GM19023 (cell line): ENCODE measurements at regions not wholly inside any gene's neighbourhood (a gene's known extent, or its start where the extent isn't known, plus 50 kb on each side); places are given as distances from the start of the nearest gene placed in this dataset.
"Not testable (repeated sequence)": the region's sequence is repeated elsewhere in the genome, so short reads cannot be mapped to it uniquely, and the experiment has no call there.

Source experiments
- ATAC-seq: cut with Tn5 transposase; IDR thresholded peaks from one replicate; pipeline ENCODE4 v1.9.1; 2021; ENCODE audit warnings: mild to moderate bottlenecking, moderate library complexity; ENCODE audit not compliant: unreplicated experiment

DNA sequence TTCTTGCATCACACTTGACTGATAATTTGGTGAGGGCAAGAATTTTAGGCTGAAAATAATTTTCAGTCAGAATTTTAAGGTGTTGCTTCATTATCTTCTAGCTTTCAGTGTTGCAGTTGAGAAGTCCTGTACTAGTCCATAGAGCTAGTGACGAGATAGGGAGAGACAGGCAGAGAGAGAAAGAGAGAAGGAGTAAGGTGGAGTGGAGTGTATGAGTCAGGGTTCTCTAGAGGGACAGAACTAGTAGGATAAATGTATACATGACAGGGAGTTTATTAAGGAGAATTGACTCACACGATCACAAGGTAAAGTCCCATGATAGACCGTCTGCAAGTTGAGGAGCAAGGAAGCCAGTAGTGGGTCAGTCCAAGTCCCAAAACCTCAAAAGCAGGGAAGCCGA is 127.2 kb downstream of the UTP18 start:
- ATAC-seq: no peak

DNA sequence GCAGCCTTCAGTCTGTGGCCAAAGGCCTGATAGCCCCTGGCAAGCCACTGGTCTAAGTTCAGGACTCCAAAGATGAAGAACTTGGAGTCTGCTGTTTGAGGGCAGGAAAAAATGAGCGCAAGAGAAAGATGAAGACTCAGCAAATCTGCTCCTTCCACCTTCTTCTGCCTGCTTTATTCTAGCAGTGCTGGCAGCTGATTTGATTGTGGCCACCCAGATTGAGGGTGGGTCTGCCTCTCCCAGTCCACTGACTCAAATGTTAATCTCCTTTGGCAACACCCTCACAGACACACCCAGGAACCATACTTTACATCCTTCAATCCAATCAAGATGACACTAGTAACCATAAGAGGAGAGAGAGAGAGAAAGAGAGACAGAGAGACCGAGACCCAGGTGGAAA is 127.6 kb downstream of the UTP18 start:
- ATAC-seq: no peak

DNA sequence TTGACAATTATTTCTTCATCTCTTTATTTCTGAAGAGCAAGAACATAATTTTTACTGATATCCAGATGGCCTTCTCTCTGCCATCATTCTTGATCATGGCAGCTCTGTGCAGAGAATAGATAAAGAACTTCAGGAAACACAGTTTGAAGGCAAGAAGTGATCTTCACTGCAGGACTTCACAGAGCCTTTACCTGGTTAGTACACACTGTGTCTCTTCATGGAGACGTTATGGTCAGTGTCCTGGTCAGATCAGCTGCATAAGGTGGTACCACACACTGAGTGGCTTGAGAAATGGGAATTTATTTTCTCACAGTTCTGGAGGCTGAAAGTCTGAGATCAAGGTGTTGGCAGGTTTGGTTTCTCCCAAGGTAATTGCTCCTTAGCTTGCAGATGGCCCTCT is 129.5 kb downstream of the UTP18 start:
- ATAC-seq: no peak

DNA sequence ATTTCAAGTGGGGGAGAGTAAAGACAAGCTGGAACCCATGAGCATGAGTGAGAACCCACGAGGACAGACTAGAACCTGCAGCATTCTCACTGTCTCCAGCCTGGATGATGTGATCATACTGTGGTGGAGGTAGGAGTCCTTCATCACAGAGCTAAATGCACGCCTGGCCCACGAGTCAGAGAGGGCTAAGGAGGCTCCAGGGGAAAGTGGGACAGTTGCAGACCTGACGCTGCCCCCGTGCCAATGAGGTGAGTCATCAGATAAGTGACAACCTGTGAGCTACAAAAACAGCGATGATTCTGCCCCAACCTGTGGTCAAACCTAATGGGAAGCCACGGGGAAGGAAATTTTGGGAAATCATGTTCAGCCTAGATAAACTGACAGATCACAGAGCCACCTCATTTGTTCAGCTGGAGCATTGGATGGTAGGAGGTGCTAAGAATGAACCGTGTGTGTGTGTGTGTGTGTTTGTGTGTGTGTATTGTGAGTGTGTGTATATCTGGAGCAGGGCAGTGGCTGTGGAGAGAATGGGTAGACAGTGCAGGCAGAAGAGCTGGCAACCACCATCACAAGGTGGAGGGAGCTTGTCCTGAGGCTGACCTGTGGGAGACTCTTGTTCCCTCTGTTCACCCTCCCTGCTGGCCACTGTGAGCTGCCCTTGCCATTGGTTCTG is 131.8 kb downstream of the UTP18 start:
- ATAC-seq: no peak

DNA sequence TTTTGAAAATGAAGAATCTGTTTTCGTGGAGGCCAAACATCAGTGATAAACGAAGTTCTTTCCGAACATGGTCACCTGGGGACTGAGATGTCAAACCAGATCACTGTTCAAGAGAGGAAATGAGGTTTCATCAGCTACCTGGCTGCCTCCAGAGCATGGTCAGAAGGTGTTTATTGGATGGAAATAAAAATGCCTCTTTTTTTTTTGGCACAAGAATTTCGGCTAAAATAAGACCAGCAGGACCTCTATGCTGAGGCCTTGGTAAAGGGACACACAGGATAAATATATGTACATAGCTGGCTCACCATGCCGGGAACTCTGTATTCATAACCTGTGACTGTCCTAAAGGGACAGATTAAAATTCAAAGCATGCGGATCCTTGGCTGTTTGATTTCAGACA is 135.3 kb downstream of the UTP18 start:
- no peak for ATAC-seq

DNA sequence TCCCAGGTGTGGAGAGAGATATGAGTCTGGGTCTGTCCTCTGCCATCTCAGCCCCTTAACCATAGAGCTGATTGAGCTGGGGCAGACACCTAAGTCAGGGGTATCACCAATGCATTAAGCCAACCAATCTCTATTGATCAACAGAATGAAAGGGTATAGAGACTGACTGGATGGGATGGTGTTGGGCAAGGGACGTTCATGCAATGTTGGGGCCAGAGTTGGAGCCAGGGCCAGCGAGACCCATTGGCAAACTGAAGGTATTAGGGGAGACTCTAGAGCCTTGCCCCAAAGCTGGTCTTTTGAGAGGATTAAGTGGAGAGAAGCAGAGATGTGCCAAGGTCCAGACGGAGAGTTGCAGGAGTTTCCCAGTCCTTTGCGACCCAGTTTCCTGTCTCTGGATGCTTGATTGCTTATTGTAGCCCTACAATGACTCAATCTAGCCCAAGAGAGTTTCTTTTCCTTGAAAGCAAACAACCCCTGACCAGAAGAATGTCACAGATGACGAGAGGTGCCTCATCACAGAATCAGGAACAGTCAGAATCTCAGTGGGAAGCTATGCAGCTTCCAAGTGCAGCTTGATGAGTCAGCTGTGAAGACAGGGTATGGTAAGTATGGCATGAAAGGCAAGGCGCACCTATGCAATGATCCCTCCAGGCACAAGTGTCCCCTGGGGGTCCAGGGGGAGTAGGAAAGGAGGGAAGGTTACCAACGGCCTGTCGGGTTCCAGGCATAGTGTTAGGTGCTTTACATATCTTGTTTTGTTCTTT is 137.2 kb downstream of the UTP18 start:
- no peak for ATAC-seq

DNA sequence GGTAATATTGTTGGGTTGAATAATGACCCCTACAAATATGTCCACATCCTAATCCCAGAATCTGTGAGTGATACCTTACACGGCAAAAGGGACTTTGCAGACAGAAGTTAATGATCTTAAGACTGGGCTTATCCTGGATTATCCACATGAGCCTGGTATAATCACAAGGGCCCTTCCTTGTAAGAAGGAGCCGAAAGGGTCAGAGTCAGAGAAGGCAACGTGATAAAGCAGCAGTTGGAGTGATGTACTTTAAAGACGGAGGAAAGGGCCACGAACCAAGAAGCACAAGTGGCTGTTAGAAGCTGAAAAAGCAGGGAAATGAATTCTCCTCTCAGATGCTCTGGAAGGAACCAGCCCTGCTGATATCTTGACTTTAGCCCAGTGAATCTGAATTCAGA is 137.8 kb downstream of the UTP18 start:
- ATAC-seq: no peak

DNA sequence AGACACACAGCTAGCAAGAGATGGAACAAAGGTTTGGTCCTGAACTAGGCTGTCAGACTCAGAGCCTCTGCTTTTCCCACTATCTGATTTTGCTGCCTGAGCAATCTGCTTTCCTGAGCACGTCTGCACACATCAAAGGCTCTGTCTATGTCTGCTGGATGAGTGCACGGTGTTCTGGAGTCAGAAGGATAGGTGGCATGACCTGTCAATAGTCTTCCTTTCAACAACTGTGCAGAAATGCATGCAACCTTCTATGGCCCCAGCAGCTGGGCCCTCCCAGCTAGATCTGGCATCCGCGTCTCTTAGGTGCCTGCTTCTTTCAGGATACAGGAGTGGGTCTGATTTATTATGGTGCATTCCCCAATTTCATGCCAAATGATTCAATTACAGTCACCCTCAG is 138.3 kb downstream of the UTP18 start:
- no peak for ATAC-seq

DNA sequence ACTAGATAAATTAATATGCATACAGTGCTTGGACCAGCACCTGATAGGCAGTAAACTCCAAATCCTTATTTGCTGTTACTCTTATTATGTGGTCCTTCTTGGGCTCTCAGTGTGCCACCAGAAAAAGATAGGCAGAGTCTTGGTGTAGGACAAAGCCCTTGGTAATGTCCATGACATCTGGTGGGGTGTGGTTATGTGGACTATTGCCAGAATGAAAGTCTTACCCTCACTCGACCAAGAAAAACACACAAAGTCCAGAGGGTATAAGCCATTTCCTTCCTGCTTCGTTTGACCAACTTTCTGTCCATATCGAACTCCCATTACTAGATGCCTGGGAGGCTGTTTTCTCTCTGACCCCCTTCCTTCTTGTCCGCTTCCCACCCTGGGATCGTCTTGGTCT is 140.9 kb downstream of the UTP18 start:
- ATAC-seq: no peak

DNA sequence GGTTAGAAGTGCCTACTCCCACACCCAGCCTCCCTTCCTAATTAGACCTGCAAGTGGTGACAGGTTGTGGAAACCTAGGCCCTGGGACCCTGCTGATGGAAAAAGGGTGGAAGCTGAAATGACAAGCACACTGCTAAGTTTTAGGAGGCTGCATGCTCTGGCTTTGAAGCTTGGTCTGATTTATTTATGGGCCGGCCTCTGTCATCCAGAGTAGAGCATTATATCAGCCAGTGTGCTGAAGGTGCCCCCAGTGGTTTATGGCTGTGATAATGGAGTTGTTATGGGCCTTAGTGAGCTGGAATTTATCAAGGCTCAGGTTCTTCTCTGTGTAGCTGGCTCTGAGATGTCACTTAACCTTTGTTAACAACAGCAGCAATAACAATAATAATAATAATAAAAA is 142.6 kb downstream of the UTP18 start:
- no peak for ATAC-seq

DNA sequence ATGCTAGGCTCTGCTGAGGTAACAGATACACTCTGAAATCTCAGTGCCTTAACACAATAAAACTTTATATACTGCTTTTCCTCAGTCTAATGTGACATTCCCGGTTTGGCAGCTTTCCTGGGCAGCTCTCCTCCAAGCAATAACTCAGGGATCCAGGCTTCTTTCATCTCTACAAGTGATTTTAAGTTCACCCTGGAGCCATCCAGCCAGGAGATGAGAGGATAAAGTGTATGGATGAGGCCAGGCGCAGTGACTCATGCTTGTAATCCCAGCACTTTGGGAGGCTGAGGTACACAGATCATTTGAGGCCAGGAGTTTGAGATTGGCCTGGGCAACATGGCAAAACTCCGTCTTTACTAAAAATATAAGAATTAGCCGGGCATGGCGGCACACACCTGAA is 147.2 kb downstream of the UTP18 start:
- no peak for ATAC-seq

DNA sequence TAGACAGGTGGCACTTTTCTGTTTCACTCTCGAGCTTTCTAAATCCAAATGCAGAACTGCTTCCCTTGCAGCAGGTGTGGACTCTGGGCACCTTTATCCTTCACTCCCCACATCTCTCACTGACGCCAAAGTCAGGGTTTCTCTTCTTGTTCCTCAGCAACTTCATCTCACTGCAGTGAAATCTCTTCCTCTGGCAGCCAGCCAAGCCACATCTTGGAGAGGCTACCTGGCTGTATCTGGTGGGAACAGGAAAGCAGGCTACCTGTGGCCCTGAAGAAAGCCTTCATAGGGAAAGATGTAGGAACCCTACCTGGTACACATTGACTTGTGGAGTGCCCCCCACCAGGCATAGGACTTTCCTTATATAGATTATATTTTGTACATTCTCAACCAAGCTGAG is 159.1 kb downstream of the UTP18 start:
- no peak for ATAC-seq

DNA sequence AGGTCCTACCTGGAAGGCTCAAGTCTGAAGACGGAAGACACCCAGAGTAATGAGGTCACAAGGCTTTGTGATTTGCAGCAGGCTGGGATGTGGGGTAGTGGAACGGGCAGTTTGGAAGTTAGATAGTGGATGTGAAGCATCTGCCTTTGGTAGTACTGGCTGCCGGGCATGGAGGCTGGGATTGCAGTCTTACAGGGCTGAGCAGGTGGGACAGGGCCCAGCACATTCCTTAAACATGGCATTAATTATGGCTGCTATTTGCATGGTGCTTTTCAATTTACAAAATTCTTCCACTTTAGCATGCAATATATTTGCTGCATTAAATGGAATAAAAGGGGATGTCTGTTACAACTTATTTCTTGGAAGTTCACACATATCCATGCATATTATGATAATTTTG is 161.2 kb downstream of the UTP18 start:
- no peak for ATAC-seq

DNA sequence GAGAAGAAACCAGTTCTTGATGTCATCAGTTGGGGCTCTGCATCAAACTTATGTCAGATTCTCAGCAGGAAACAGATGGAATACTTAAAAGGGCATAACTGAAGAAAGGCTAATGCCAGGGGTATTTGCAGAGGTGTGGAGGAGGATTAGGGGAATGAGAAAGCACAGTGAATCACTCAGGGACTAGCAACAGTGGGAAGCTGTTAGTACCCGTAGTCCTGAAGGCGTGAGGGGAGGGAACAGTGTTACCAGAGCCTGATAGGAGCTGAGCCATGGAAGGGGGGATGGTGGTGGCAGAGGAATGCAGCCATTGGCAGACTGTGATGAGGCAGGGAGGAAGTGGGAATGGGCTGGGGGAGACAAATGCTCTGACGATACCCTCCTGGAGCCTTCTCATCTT is 162.3 kb downstream of the UTP18 start:
- ATAC-seq: no peak

DNA sequence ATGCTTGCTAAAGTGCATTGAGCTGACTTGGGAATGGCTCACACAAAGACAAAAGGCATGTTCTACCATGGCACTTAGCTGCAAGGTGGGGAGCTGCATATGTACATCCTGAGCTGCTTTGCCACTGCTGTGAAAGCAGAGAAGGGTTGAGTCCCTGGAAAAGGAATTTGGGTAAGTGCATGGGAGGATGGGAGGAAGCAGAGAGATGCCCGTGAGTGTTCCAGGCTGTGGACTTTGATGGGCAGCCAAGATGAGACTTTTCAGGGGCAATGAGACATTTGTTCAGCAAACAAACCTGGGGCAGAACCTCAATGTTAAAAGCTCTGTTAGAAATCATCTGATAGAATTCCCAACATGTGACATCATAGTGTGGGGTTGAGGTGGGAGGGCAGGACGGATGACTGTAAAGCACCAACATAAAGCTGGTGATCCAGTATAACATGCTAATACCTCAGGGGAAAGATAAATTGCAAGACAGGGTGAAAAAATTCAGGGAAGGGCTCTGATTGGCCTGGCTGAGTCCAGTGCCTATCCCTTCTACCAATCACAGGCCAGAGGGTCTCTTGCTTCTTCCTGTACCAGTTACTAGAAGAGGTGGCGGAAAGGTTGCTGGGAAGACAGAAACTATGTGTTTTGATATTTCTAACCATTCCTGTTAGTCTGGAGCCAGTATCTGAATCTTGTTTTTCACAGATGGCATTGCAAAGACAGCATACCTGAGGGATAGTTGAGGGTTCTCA is 163.2 kb downstream of the UTP18 start:
- no peak for ATAC-seq

DNA sequence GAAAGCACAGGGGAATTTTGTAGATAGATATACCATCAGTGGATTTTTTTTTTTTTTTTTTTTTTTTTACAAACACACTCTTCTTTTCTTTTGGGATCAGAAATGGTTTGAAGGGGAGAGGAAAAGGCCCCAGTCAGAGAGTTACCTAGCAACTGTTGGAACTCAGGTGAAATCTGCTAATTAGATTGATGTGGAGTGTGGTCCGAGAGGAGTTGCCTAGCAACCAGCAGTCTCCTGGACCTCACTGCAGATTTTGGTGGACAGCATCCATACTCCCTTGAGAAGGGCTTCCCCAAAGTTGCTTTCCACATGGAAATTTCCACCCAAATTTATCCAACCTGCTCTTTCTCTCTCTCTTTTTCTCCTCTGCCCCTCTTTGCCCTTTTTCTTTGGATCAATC is 165.4 kb downstream of the UTP18 start:
- no peak for ATAC-seq

DNA sequence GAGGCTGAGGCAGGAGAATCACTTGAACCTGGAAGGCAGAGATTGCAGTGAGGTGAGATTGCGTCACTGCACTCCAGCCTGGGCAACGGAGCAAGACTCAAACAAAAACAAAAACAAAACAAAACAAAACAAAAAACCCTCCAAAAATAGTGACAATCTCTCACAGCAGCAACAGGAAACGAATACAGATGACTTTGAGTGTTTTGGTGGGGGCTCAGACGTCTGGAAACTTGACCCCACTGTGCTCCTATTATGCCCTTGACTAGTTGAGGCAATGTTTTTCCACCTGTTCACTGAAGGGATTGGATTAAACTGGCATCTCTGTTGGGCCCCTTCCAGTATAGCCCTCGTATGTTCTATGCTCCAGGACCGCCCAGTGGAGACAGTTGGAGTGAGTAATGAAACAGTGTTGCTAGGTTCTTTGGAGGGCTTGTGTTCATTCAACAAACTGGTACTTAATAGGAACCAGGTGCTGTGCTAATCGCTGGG is 167.0 kb downstream of the UTP18 start:
- ATAC-seq: peak; percentile 18

DNA sequence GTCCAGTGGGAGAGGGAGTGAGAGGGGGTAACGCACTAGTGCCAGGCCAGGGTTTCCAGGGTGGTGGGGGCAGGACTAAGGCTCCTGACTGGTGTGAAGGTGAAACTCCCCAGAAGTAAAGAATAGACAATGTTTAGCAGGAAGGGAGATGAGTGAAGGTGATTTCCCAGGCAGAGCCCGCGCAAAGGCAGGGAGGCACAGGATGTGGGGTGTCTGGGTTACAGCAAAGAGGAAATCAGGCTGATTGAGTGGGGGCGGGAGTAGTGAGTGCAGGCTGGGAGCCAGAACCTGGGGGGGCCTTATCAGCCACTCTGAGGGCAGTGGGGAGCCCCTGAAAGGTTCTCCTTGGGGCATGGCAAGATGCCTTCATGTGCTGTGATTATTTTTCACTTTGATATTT is 167.5 kb downstream of the UTP18 start:
- ATAC-seq: peak; percentile 83

DNA sequence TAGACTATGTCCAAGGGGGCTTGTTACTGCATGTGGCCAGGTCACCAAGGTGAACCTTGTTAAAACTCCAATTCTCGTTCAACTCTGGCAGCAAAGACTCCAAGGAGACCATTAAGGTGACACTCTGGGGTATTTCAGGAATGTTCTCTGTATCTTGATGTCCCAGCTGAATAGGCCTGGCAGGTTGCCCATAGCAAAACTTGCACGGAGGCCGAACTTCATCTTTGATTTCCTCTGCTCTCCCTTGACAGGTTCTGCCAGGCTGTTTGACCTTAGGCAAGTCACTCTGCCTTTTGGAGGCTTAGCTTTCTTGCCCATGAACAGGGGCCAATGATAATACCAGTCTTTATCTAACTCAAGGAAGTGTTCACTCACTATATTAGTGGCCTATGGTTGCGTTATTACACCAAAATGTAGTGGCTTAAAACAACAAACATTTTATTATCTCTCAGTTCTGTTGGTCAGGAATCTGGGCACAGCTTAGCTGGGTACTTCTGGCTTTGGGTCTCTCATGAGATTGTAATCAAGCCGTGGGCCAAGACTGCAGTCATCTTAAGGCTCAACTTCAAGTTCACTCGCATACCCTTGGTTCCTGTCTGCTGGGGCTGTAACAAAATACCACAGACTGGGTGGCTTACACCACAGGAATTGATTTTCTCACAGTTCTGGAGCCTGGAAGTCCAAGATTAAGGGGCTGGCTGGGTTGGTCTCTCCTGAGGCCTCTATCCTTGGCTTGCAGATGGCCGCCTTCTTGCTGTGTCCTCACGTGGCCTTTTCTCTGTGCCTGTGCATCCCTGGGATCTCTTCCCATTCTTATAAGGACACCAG is 168.5 kb downstream of the UTP18 start:
- no peak for ATAC-seq

DNA sequence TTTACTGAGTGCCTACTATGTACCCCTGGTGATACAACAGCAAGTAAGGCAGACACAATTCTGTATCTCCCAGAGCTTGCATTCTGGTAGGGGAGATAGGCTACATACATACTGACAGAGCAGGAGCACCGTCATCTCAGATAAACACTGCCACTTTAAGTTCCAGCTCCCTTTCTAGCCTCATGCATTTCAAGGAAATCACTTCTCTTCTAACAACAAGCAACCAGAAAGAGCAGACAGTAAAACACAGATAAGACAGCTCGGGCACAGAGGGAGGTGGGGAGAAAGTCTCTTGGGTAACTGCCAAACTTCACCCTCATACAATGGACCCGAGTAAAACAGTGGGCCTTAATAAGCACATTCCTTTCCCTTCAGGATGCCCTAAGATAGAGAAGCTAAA is 169.6 kb downstream of the UTP18 start:
- not testable (repeated sequence) for ATAC-seq

DNA sequence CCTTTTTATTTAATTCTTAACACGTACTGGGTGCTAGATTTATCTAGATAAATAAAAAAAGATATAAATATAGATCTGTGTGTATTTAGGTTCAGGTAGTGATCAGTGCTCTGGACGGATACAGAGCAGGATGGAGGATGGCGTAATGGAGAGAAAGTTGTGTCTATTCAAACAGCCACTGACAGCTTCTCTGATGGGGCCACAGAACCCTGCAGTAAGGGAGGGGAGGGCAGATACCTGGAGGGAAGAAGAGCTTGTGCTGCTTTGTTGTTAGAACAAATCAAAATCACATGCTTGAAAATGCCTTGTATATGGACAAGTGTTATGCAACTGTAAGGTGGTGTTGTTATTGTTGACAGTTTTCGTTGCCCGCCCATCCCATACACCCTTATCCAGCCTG is 170.2 kb downstream of the UTP18 start:
- ATAC-seq: no peak
